ENCODE measurements at regions not wholly inside any gene's neighbourhood (a gene's known extent, or its start where the extent isn't known, plus 50 kb on each side); places are given as distances from the start of the nearest gene placed in this dataset.
"Not testable (repeated sequence)": the region's sequence is repeated elsewhere in the genome, so short reads cannot be mapped to it uniquely, and the experiment has no call there.

GRCh38 chr5:167356374-167356773, 935.1 kb upstream of the WWC1 start:
- no peak for DNase-seq

GRCh38 chr5:167358868-167359492, 932.5 kb upstream of the WWC1 start:
- DNase-seq: no peak

- no peak for DNase-seq
Measured at GRCh38 chr5:167361795-167362194, 929.6 kb upstream of the WWC1 start.

- DNase-seq: no peak
Measured at GRCh38 chr5:167363065-167363464, 928.4 kb upstream of the WWC1 start.

GRCh38 chr5:167375125-167375524, 916.3 kb upstream of the WWC1 start:
- DNase-seq: no peak

- no peak for DNase-seq
Measured at GRCh38 chr5:167378894-167379723, 912.3 kb upstream of the WWC1 start.

- no peak for DNase-seq
Measured at GRCh38 chr5:167381457-167381856, 910.0 kb upstream of the WWC1 start.

GRCh38 chr5:167389537-167389936, 901.9 kb upstream of the WWC1 start:
- no peak for DNase-seq

- not testable (repeated sequence) for DNase-seq
Measured at GRCh38 chr5:167391286-167391685, 900.2 kb upstream of the WWC1 start.

GRCh38 chr5:167392240-167392639, 899.2 kb upstream of the WWC1 start:
- no peak for DNase-seq

GRCh38 chr5:167393358-167393757, 898.1 kb upstream of the WWC1 start:
- DNase-seq: no peak

GRCh38 chr5:167402671-167403070, 888.8 kb upstream of the WWC1 start:
- no peak for DNase-seq

GRCh38 chr5:167406513-167406912, 884.9 kb upstream of the WWC1 start:
- DNase-seq: no peak

GRCh38 chr5:167412556-167412955, 878.9 kb upstream of the WWC1 start:
- DNase-seq: no peak

- no peak for DNase-seq
Measured at GRCh38 chr5:167413506-167413905, 877.9 kb upstream of the WWC1 start.

GRCh38 chr5:167414611-167415010, 876.8 kb upstream of the WWC1 start:
- DNase-seq: no peak

GRCh38 chr5:167415779-167416746, 875.4 kb upstream of the WWC1 start:
- DNase-seq: no peak

GRCh38 chr5:167417662-167418061, 873.8 kb upstream of the WWC1 start:
- DNase-seq: no peak

- DNase-seq: no peak
Measured at GRCh38 chr5:167425161-167425560, 866.3 kb upstream of the WWC1 start.

- no peak for DNase-seq
Measured at GRCh38 chr5:167426501-167426900, 864.9 kb upstream of the WWC1 start.

GRCh38 chr5:167427641-167428040, 863.8 kb upstream of the WWC1 start:
- DNase-seq: not testable (repeated sequence)

- no peak for DNase-seq
Measured at GRCh38 chr5:167440846-167441245, 850.6 kb upstream of the WWC1 start.

- no peak for DNase-seq
Measured at GRCh38 chr5:167442922-167443321, 848.5 kb upstream of the WWC1 start.

Measured in CD4-positive, alpha-beta T cell treated with Interleukin-17A for 1 hour (primary cell).